ENCODE measurements at regions not wholly inside any gene's neighbourhood (a gene's known extent, or its start where the extent isn't known, plus 50 kb on each side); places are given as distances from the start of the nearest gene placed in this dataset.

GRCh38 chrX:107562482-107562881 lies 65.8 kb upstream of the PRPS1 start:
- TF ChIP-seq SUZ12 (IDR thresholded peaks at IDR 0.05; ENCODE audit: extremely low read depth, insufficient read depth, insufficient read length), result no peak
- no peak for TF ChIP-seq ZNF274 (IDR thresholded peaks at IDR 0.05; ENCODE audit: low read depth, low read length)
- TF ChIP-seq YY1 (IDR thresholded peaks at IDR 0.05; ENCODE audit: insufficient read depth, insufficient read length), result no peak

Measured in NT2/D1 (cell line).